ENCODE measurements at regions not wholly inside any gene's neighbourhood (a gene's known extent, or its start where the extent isn't known, plus 50 kb on each side); places are given as distances from the start of the nearest gene placed in this dataset.

DNA sequence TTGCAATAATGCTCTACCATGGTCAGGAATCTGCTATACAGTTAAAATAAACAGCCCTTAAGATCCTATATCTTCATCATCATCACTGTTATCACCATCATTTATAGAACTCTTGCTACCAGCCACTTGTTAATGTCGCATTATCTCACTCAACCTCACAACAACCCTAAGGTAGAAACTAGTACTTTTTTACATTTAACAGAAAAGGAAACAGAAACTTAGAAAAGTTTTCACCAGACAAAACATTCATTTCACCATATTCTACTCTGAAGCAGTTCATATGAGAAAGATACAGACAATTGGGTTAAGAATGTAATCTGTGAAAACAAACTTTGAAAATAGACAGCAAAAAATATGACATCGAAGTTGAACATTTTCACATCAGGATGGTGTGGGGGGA lies 262.6 kb downstream of the ATG4C start:
- FAIRE-seq (no peak), DNase-seq (ENCODE audit: insufficient read length, low spot score) (no peak)
- TF ChIP-seq SPI1 (IDR thresholded peaks at IDR 0.05; ENCODE audit: low read depth, low read length) (no peak), POLR2A (IDR thresholded peaks at IDR 0.05; ENCODE audit: low read depth, low read length) (no peak), TAF1 (IDR thresholded peaks at IDR 0.05; ENCODE audit: low read depth, low read length) (no peak), POLR2AphosphoS5 (IDR thresholded peaks at IDR 0.05; ENCODE audit: low read depth, low read length) (no peak), PAX5 (IDR thresholded peaks at IDR 0.05; ENCODE audit: insufficient read depth, low read length, severe bottlenecking) (no peak), POU2F2 (IDR thresholded peaks at IDR 0.05; ENCODE audit: low read depth, low read length) (no peak)

GRCh38 chr1:63049135-63049534 lies 265.2 kb downstream of the ATG4C start:
- FAIRE-seq (no peak), DNase-seq (ENCODE audit: insufficient read length, low spot score) (no peak)
- TF ChIP-seq TAF1 (IDR thresholded peaks at IDR 0.05; ENCODE audit: low read depth, low read length) (no peak), SPI1 (IDR thresholded peaks at IDR 0.05; ENCODE audit: low read depth, low read length) (no peak), POU2F2 (IDR thresholded peaks at IDR 0.05; ENCODE audit: low read depth, low read length) (no peak), POLR2AphosphoS5 (IDR thresholded peaks at IDR 0.05; ENCODE audit: low read depth, low read length) (no peak), POLR2A (IDR thresholded peaks at IDR 0.05; ENCODE audit: low read depth, low read length) (no peak), PAX5 (IDR thresholded peaks at IDR 0.05; ENCODE audit: insufficient read depth, low read length, severe bottlenecking) (no peak)

DNA sequence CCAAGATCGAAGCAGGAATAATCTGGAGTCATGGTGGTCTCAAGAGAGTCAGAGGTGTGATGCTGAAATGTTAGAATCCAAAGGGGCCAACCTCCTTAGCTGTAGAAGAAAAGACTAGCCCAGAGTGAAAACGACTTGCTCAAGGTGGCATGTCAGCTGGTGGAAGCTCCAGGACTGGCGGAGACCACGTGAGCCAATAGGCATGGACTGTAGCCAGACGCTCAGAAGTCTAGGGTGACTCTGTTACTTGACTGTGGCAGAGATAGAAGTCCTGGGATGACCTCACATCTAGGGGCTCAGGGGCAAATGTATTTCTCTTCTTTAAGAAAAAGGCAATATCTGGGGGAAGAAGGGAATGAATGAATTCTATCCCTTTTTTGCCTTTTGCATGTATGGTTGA lies 267.4 kb downstream of the ATG4C start:
- FAIRE-seq (no peak), DNase-seq (ENCODE audit: insufficient read length, low spot score) (no peak)
- TF ChIP-seq SPI1 (IDR thresholded peaks at IDR 0.05; ENCODE audit: low read depth, low read length) (no peak), PAX5 (IDR thresholded peaks at IDR 0.05; ENCODE audit: insufficient read depth, low read length, severe bottlenecking) (no peak), POLR2A (IDR thresholded peaks at IDR 0.05; ENCODE audit: low read depth, low read length) (no peak), TAF1 (IDR thresholded peaks at IDR 0.05; ENCODE audit: low read depth, low read length) (no peak), POLR2AphosphoS5 (IDR thresholded peaks at IDR 0.05; ENCODE audit: low read depth, low read length) (no peak), POU2F2 (IDR thresholded peaks at IDR 0.05; ENCODE audit: low read depth, low read length) (no peak)

GRCh38 chr1:63051886-63052285 lies 268.0 kb downstream of the ATG4C start:
- DNase-seq (ENCODE audit: insufficient read length, low spot score) (no peak), FAIRE-seq (no peak)
- TF ChIP-seq POU2F2 (IDR thresholded peaks at IDR 0.05; ENCODE audit: low read depth, low read length) (no peak), POLR2A (IDR thresholded peaks at IDR 0.05; ENCODE audit: low read depth, low read length) (no peak), TAF1 (IDR thresholded peaks at IDR 0.05; ENCODE audit: low read depth, low read length) (no peak), SPI1 (IDR thresholded peaks at IDR 0.05; ENCODE audit: low read depth, low read length) (no peak), PAX5 (IDR thresholded peaks at IDR 0.05; ENCODE audit: insufficient read depth, low read length, severe bottlenecking) (no peak), POLR2AphosphoS5 (IDR thresholded peaks at IDR 0.05; ENCODE audit: low read depth, low read length) (no peak)

DNA sequence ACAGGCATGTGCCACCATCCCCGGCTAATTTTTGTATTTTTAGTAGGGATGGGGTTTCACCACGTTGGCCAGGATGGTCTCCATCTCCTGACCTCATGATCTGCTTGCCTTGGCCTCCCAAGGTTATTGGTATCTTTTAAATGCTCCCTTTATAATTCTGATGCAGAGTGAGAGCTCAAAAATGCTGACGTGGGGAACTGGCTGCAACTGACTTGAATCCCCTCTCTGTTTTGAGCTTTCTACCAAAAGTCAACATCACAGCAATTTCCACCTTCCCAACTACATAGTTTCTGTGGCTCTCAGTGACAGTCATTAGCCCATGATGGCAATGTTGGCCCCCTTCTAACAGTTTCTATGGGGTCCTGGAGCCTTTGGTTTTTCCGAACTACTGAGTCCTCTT lies 268.2 kb upstream of the FOXD3 start:
- FAIRE-seq (no peak), DNase-seq (ENCODE audit: insufficient read length, low spot score) (no peak)
- TF ChIP-seq POU2F2 (IDR thresholded peaks at IDR 0.05; ENCODE audit: low read depth, low read length) (no peak), SPI1 (IDR thresholded peaks at IDR 0.05; ENCODE audit: low read depth, low read length) (no peak), POLR2A (IDR thresholded peaks at IDR 0.05; ENCODE audit: low read depth, low read length) (no peak), TAF1 (IDR thresholded peaks at IDR 0.05; ENCODE audit: low read depth, low read length) (no peak), POLR2AphosphoS5 (IDR thresholded peaks at IDR 0.05; ENCODE audit: low read depth, low read length) (no peak), PAX5 (IDR thresholded peaks at IDR 0.05; ENCODE audit: insufficient read depth, low read length, severe bottlenecking) (no peak)

GRCh38 chr1:63063367-63063766 lies 259.0 kb upstream of the FOXD3 start:
- FAIRE-seq (no peak), DNase-seq (ENCODE audit: insufficient read length, low spot score) (no peak)
- no peak for TF ChIP-seq POLR2AphosphoS5 (IDR thresholded peaks at IDR 0.05; ENCODE audit: low read depth, low read length)
- TF ChIP-seq SPI1 (IDR thresholded peaks at IDR 0.05; ENCODE audit: low read depth, low read length), result no peak
- TF ChIP-seq TAF1 (IDR thresholded peaks at IDR 0.05; ENCODE audit: low read depth, low read length), result no peak
- TF ChIP-seq POLR2A (IDR thresholded peaks at IDR 0.05; ENCODE audit: low read depth, low read length), result no peak
- TF ChIP-seq POU2F2 (IDR thresholded peaks at IDR 0.05; ENCODE audit: low read depth, low read length), result no peak
- TF ChIP-seq PAX5 (IDR thresholded peaks at IDR 0.05; ENCODE audit: insufficient read depth, low read length, severe bottlenecking), result no peak

DNA sequence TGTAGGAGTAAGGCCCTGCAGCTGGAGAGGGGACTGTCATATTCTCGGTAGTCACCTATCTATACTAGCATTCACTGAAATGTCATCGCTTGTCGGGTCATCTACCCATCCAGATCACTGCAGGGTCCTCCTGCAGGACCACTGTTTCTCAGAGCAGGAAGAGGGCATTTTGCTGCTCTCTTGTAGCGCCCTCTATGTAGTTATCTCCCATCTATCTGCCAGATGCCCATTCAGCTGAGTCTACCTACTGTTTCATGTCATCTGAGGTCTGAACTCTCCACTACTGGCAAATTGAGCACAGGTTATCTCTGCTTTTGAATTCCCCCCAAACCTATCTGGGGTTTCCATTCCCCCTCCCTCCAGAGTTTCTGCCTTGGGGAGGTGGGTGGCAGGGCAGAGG lies 258.2 kb upstream of the FOXD3 start:
- DNase-seq (ENCODE audit: insufficient read length, low spot score) (no peak), FAIRE-seq (no peak)
- TF ChIP-seq POLR2AphosphoS5 (IDR thresholded peaks at IDR 0.05; ENCODE audit: low read depth, low read length), result no peak
- TF ChIP-seq POLR2A (IDR thresholded peaks at IDR 0.05; ENCODE audit: low read depth, low read length), result no peak
- no peak for TF ChIP-seq POU2F2 (IDR thresholded peaks at IDR 0.05; ENCODE audit: low read depth, low read length)
- no peak for TF ChIP-seq SPI1 (IDR thresholded peaks at IDR 0.05; ENCODE audit: low read depth, low read length)
- no peak for TF ChIP-seq TAF1 (IDR thresholded peaks at IDR 0.05; ENCODE audit: low read depth, low read length)
- TF ChIP-seq PAX5 (IDR thresholded peaks at IDR 0.05; ENCODE audit: insufficient read depth, low read length, severe bottlenecking), result no peak

- TF ChIP-seq PAX5 (IDR thresholded peaks at IDR 0.05; ENCODE audit: insufficient read depth, low read length, severe bottlenecking) (no peak), TAF1 (IDR thresholded peaks at IDR 0.05; ENCODE audit: low read depth, low read length) (no peak)
- FAIRE-seq, result no peak
- no peak for DNase-seq (ENCODE audit: insufficient read length, low spot score)
Measured at GRCh38 chr1:63068626-63069025, 253.7 kb upstream of the FOXD3 start.

GRCh38 chr1:63069214-63069613 lies 253.2 kb upstream of the FOXD3 start:
- TF ChIP-seq TAF1 (IDR thresholded peaks at IDR 0.05; ENCODE audit: low read depth, low read length) (no peak), PAX5 (IDR thresholded peaks at IDR 0.05; ENCODE audit: insufficient read depth, low read length, severe bottlenecking) (no peak), POLR2AphosphoS5 (IDR thresholded peaks at IDR 0.05; ENCODE audit: low read depth, low read length) (no peak), POLR2A (IDR thresholded peaks at IDR 0.05; ENCODE audit: low read depth, low read length) (no peak), POU2F2 (IDR thresholded peaks at IDR 0.05; ENCODE audit: low read depth, low read length) (no peak), SPI1 (IDR thresholded peaks at IDR 0.05; ENCODE audit: low read depth, low read length) (no peak)
- no peak for FAIRE-seq
- no peak for DNase-seq (ENCODE audit: insufficient read length, low spot score)

Measured in GM12891 (cell line).